Astrocyte (in vitro differentiated cells and primary cell): ENCODE measurements at regions not wholly inside any gene's neighbourhood (a gene's known extent, or its start where the extent isn't known, plus 50 kb on each side); places are given as distances from the start of the nearest gene placed in this dataset.
A peak's percentile ranks its signal among the peaks of the same experiment; 100 is the strongest.

ENCODE experiments used
- DNase-seq: peaks from one replicate; pipeline ENCODE4 v3.0.0-alpha.2; 2010; ENCODE audit warnings: low read depth
- FAIRE-seq: peaks from 2 replicates; lab custom pipeline; 2011; peaks lifted over from hg19 to GRCh38; lab: Jason Lieb, UNC
- H2AFZ ChIP-seq: 2 replicates; pipeline ENCODE4 v1.6.0; 2012; ENCODE audit warnings: low read depth, low read length, inconsistent platforms
- H3K27ac ChIP-seq: 2 replicates; pipeline ENCODE4 v1.5.1; 2011; ENCODE audit warnings: low read depth, low read length, inconsistent platforms
- H3K27me3 ChIP-seq: 2 replicates; pipeline ENCODE4 v1.6.0; 2011; ENCODE audit warnings: low read length, inconsistent platforms; ENCODE audit not compliant: insufficient read depth
- H3K36me3 ChIP-seq: 2 replicates; pipeline ENCODE4 v1.5.1; 2011; ENCODE audit warnings: low read length, inconsistent platforms; ENCODE audit not compliant: insufficient read depth
- H3K4me1 ChIP-seq: 2 replicates; pipeline ENCODE4 v1.5.1; 2011; ENCODE audit warnings: low read length, inconsistent platforms; ENCODE audit not compliant: insufficient read depth
- H3K4me2 ChIP-seq: 2 replicates; pipeline ENCODE4 v1.6.0; 2012; ENCODE audit warnings: low read length, inconsistent platforms
- H3K4me3 ChIP-seq: 2 replicates; pipeline ENCODE4 v1.5.1; 2011; ENCODE audit warnings: low read depth, mild to moderate bottlenecking, low read length, inconsistent platforms; ENCODE audit not compliant: insufficient read depth
- H3K79me2 ChIP-seq: 2 replicates; pipeline ENCODE4 v1.6.0; 2012; ENCODE audit warnings: mild to moderate bottlenecking, low read length, inconsistent platforms; ENCODE audit not compliant: insufficient read depth
- H3K9ac ChIP-seq: 2 replicates; pipeline ENCODE4 v1.6.0; 2012; ENCODE audit warnings: mild to moderate bottlenecking, low read length, inconsistent platforms
- H3K9me3 ChIP-seq: 2 replicates; pipeline ENCODE4 v1.5.1; 2012; ENCODE audit warnings: low read depth, mild to moderate bottlenecking, low read length, inconsistent platforms; ENCODE audit not compliant: insufficient read depth
- H4K20me1 ChIP-seq: 2 replicates; pipeline ENCODE4 v1.6.0; 2012; ENCODE audit warnings: low read length, inconsistent platforms; ENCODE audit not compliant: insufficient read depth
- H3K27ac Mint-ChIP-seq: one replicate; pipeline ENCODE4 v1.8.0; 2021; ENCODE audit warnings: mild to moderate bottlenecking, mixed read lengths; ENCODE audit not compliant: unreplicated experiment
- H3K27me3 Mint-ChIP-seq: one replicate; pipeline ENCODE4 v1.8.0; 2021; ENCODE audit warnings: low read depth, mixed read lengths; ENCODE audit not compliant: unreplicated experiment
- H3K36me3 Mint-ChIP-seq: one replicate; pipeline ENCODE4 v1.8.0; 2021; ENCODE audit warnings: low read depth, mixed read lengths; ENCODE audit not compliant: unreplicated experiment
- H3K4me1 Mint-ChIP-seq: one replicate; pipeline ENCODE4 v1.8.0; 2021; ENCODE audit warnings: low read depth, mixed read lengths; ENCODE audit not compliant: unreplicated experiment
- H3K4me3 Mint-ChIP-seq: one replicate; pipeline ENCODE4 v1.8.0; 2021; ENCODE audit warnings: mild to moderate bottlenecking, moderate library complexity, mixed read lengths; ENCODE audit not compliant: unreplicated experiment
- H3K9me3 Mint-ChIP-seq: one replicate; pipeline ENCODE4 v1.8.0; 2021; ENCODE audit warnings: mild to moderate bottlenecking, mixed read lengths; ENCODE audit not compliant: unreplicated experiment
- CTCF ChIP-seq: IDR thresholded peaks from 2 replicates; pipeline ENCODE4 v1.5.1; 2011; ENCODE audit warnings: low read depth, mild to moderate bottlenecking, inconsistent platforms, low read length, moderate library complexity; ENCODE audit not compliant: insufficient read depth
- EZH2 ChIP-seq: IDR thresholded peaks from 2 replicates; pipeline ENCODE4 v1.6.1; 2012; ENCODE audit warnings: mild to moderate bottlenecking, low read length, inconsistent platforms; ENCODE audit not compliant: insufficient read depth

GRCh38 chr18:52216666-52217065 lies 123.3 kb upstream of the DCC start:
- Histone ChIP-seq H3K4me2 (no peak overlapping the region), H4K20me1 (no peaks in the 10 kb centered on the region), H3K9ac (no peak overlapping the region), H3K36me3 (no peaks in the 10 kb centered on the region), H3K4me3 (no peak overlapping the region), H3K4me1 (no peaks in the 10 kb centered on the region), H3K27ac (no peak overlapping the region), H2AFZ (no peak overlapping the region), H3K9me3 (no peaks in the 10 kb centered on the region), H3K79me2 (no peaks in the 10 kb centered on the region), H3K27me3 (no peaks in the 10 kb centered on the region)
- FAIRE-seq: no peak
- TF ChIP-seq CTCF (no peak), EZH2 (no peak)
- peaks cover 9% of the 10 kb centered on the region for H3K4me1 Mint-ChIP-seq
- no peaks in the 10 kb centered on the region for H3K36me3 Mint-ChIP-seq
- no peak overlapping the region for H3K27ac Mint-ChIP-seq
- no peaks in the 10 kb centered on the region for H3K9me3 Mint-ChIP-seq
- DNase-seq: peak; percentile 8
- H3K4me3 Mint-ChIP-seq: no peak overlapping the region
- no peaks in the 10 kb centered on the region for H3K27me3 Mint-ChIP-seq

GRCh38 chr18:52219102-52219501 lies 120.9 kb upstream of the DCC start:
- FAIRE-seq: no peak

More at GRCh38 chr18:52219102-52219501, 120.9 kb upstream of the DCC start:
- H3K4me3 ChIP-seq: no peak overlapping the region
- peaks cover 11% of the 10 kb centered on the region for H3K4me1 Mint-ChIP-seq
- H3K9me3 Mint-ChIP-seq: no peaks in the 10 kb centered on the region
- no peak overlapping the region for H3K27ac Mint-ChIP-seq
- H3K27me3 ChIP-seq: no peaks in the 10 kb centered on the region
- H3K27ac ChIP-seq: no peak overlapping the region
- no peaks in the 10 kb centered on the region for H3K36me3 ChIP-seq
- no peaks in the 10 kb centered on the region for H3K4me1 ChIP-seq
- H3K36me3 Mint-ChIP-seq: no peaks in the 10 kb centered on the region
- no peak overlapping the region for H3K4me2 ChIP-seq
- H3K9me3 ChIP-seq: no peaks in the 10 kb centered on the region
- H3K4me3 Mint-ChIP-seq: no peak overlapping the region
- H3K79me2 ChIP-seq: no peaks in the 10 kb centered on the region
- no peak for DNase-seq
- H4K20me1 ChIP-seq: no peaks in the 10 kb centered on the region
- H2AFZ ChIP-seq: no peak overlapping the region
- TF ChIP-seq EZH2 (no peak), CTCF (no peak)
- H3K9ac ChIP-seq: no peak overlapping the region
- H3K27me3 Mint-ChIP-seq: peaks cover 4% of the 10 kb centered on the region
